ENCODE measurements at regions not wholly inside any gene's neighbourhood (a gene's known extent, or its start where the extent isn't known, plus 50 kb on each side); places are given as distances from the start of the nearest gene placed in this dataset.

DNA sequence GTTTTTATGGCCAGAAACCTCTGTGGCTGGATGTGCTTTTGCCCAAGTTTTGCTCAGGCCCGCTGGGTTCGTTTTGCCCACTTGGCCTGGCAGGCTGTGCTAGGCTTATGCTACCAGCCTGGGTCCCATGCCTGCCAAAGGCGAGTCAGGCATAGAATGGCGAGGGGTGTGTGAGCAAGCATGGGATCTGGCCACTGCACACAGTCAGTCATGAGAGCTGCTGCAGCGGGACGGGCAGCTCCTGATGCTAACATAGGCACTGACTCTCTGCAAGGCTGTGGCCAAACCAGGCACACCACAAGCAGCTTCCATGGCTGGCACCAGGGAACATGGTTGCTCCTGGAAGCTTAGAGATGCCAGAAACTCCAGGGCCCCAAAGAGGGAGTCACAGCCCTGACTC, 52.9 kb upstream of the PCDH15 start:
- TF ChIP-seq, protein P1, sequence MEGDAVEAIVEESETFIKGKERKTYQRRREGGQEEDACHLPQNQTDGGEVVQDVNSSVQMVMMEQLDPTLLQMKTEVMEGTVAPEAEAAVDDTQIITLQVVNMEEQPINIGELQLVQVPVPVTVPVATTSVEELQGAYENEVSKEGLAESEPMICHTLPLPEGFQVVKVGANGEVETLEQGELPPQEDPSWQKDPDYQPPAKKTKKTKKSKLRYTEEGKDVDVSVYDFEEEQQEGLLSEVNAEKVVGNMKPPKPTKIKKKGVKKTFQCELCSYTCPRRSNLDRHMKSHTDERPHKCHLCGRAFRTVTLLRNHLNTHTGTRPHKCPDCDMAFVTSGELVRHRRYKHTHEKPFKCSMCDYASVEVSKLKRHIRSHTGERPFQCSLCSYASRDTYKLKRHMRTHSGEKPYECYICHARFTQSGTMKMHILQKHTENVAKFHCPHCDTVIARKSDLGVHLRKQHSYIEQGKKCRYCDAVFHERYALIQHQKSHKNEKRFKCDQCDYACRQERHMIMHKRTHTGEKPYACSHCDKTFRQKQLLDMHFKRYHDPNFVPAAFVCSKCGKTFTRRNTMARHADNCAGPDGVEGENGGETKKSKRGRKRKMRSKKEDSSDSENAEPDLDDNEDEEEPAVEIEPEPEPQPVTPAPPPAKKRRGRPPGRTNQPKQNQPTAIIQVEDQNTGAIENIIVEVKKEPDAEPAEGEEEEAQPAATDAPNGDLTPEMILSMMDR (conservative IDR thresholded peaks at IDR 0.05), result no peak
- TF ChIP-seq ZFX (IDR thresholded peaks at IDR 0.05), result no peak

Measured in C4-2B (cell line).